Neural crest cell (in vitro differentiated cells): ENCODE measurements at regions not wholly inside any gene's neighbourhood (a gene's known extent, or its start where the extent isn't known, plus 50 kb on each side); places are given as distances from the start of the nearest gene placed in this dataset.

Experiments
- DNase-seq: peaks from one replicate; pipeline ENCODE4 v3.0.0; 2021; ENCODE audit warnings: low read depth, mixed read lengths, low spot score
- H3K27ac Mint-ChIP-seq: one replicate; pipeline ENCODE4 v1.8.0; 2021; ENCODE audit warnings: mild to moderate bottlenecking, mixed read lengths; ENCODE audit not compliant: unreplicated experiment
- H3K27me3 Mint-ChIP-seq: 2 replicates; pipeline ENCODE4 v1.8.0; 2021; ENCODE audit warnings: low read depth, mild to moderate bottlenecking, mixed read lengths
- H3K36me3 Mint-ChIP-seq: 2 replicates; pipeline ENCODE4 v1.8.0; 2021; ENCODE audit warnings: low read depth, mild to moderate bottlenecking, mixed read lengths
- H3K4me1 Mint-ChIP-seq: 2 replicates; pipeline ENCODE4 v1.8.0; 2021; ENCODE audit warnings: mixed read lengths
- H3K4me3 Mint-ChIP-seq: one replicate; pipeline ENCODE4 v1.8.0; 2021; ENCODE audit warnings: mild to moderate bottlenecking, mixed read lengths
- H3K9me3 Mint-ChIP-seq: 2 replicates; pipeline ENCODE4 v1.8.0; 2021; ENCODE audit warnings: mixed read lengths
- TF ChIP-seq, protein P1 (sequence below): fragments of 200-600 bp; sonication (generic); conservative IDR thresholded peaks from 2 replicates; pipeline ENCODE4 v1.5.0; 2021; ENCODE audit warnings: antibody characterized with exemption, mild to moderate bottlenecking

DNA sequence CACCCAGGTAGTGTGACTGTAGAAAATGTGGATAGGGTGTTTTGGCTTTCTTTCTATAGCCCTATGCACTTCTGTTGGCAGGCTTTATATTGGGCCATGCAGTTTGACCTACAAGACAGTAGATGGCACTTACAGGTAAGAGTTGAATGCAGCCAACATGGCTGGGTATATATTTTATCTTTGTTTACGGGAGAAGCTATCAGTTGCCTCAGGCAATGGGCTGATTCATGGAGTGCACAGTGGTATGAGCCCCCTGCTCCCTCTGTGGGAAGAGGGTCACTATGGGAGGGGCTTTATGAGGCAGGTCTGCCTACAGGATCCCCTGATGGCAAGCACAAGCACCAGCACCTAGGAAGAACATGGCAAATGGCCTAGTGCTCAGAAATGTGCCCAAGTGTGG, 301.2 kb upstream of the CDIN1 start:
- TF ChIP-seq, protein P1, sequence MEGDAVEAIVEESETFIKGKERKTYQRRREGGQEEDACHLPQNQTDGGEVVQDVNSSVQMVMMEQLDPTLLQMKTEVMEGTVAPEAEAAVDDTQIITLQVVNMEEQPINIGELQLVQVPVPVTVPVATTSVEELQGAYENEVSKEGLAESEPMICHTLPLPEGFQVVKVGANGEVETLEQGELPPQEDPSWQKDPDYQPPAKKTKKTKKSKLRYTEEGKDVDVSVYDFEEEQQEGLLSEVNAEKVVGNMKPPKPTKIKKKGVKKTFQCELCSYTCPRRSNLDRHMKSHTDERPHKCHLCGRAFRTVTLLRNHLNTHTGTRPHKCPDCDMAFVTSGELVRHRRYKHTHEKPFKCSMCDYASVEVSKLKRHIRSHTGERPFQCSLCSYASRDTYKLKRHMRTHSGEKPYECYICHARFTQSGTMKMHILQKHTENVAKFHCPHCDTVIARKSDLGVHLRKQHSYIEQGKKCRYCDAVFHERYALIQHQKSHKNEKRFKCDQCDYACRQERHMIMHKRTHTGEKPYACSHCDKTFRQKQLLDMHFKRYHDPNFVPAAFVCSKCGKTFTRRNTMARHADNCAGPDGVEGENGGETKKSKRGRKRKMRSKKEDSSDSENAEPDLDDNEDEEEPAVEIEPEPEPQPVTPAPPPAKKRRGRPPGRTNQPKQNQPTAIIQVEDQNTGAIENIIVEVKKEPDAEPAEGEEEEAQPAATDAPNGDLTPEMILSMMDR: no peak
- H3K27me3 Mint-ChIP-seq: no peaks in the 10 kb centered on the region
- no peak overlapping the region for H3K27ac Mint-ChIP-seq
- H3K4me1 Mint-ChIP-seq: no peaks in the 10 kb centered on the region
- H3K36me3 Mint-ChIP-seq: peaks cover 6% of the 10 kb centered on the region
- H3K4me3 Mint-ChIP-seq: no peak overlapping the region
- DNase-seq: no peak
- H3K9me3 Mint-ChIP-seq: peaks cover 18% of the 10 kb centered on the region

DNA sequence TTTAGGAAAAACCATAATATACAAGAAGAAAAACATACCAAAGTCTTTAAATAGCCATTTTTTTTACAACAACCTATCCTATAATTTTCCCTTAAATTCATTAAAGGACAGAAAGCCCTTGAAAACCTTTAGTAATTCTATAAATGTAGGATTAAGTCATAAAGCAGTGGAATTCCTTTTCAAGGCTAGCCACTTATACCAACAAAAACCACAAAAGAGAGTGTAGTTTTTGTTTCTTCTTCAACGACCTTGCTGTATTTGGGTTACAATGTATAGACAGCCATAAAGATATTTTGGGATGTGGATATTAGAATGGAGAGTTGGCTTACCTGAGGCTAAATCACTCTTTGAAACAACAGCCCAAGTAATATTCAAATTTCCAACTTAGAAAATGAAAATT, 296.6 kb upstream of the CDIN1 start:
- Mint-ChIP-seq H3K4me3 (no peak overlapping the region), H3K4me1 (no peaks in the 10 kb centered on the region), H3K27ac (no peak overlapping the region), H3K36me3 (no peaks in the 10 kb centered on the region), H3K27me3 (no peaks in the 10 kb centered on the region), H3K9me3 (peaks cover 5% of the 10 kb centered on the region)
- no peak for DNase-seq
- TF ChIP-seq, protein P1: no peak

DNA sequence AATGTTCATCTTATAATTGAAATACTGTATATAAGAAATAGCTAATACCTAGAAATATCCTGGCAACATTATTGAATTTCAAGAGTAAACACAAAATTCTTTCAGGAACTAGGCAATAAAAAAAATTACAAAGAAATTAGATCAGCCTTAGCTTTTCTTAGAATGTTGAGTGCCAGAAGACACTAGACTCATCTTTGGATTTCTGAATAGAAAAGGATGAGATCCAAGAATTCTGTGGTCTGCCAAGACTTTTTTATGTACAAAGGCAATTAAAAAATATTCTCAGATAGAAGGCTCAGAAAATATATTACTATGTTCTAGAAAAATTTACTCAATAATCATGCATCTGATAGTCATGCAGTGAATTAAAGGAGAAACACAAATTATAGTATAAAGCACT, 294.5 kb upstream of the CDIN1 start:
- Mint-ChIP-seq H3K9me3 (peaks cover 2% of the 10 kb centered on the region), H3K4me3 (no peak overlapping the region), H3K4me1 (no peaks in the 10 kb centered on the region), H3K36me3 (no peaks in the 10 kb centered on the region), H3K27ac (no peak overlapping the region), H3K27me3 (no peaks in the 10 kb centered on the region)
- TF ChIP-seq, protein P1: no peak
- no peak for DNase-seq

DNA sequence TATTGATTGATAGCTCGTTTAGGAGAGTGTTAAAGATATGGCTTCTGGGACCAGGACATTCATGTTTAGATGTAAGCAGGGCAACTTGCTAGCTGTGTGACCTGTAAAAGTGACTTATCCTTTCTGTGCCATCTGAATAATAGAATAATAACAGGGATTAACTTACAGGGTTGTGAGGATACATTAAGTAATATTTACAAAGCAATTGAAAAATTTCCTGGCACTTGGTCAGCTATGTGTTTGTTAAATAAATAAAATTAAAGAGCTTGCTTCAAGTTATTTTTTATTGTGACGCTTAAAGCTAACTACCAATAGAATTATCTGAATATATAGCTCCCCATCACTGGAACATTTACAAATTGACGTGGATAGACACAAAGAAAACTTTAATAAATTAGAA, 287.9 kb upstream of the CDIN1 start:
- no peak for DNase-seq
- H3K9me3 Mint-ChIP-seq: no peaks in the 10 kb centered on the region
- H3K4me1 Mint-ChIP-seq: peaks cover 4% of the 10 kb centered on the region
- TF ChIP-seq, protein P1: no peak
- peaks cover 16% of the 10 kb centered on the region for H3K27me3 Mint-ChIP-seq
- no peak overlapping the region for H3K4me3 Mint-ChIP-seq
- H3K27ac Mint-ChIP-seq: no peak overlapping the region
- no peaks in the 10 kb centered on the region for H3K36me3 Mint-ChIP-seq

DNA sequence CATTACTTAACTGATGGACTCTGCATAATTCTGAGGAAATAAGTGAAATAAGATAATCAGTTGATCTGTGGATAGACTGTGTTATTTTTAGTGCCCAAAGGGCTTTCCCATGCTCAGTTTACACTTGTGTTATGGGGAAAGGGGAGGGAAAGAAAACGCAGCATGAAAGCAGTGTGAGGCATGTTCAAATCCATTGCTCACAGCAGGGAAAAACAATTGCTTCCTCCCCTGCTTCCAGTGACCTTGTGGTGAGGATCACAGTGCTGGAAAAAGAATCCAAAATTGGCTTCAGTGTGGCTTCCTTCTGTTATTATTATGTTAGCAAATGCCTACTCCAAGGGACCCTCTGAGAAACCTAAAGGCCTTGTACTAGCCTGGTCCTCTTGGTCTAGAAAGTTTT, 285.1 kb upstream of the CDIN1 start:
- Mint-ChIP-seq H3K4me1 (peaks cover 4% of the 10 kb centered on the region), H3K27ac (no peak overlapping the region), H3K4me3 (no peak overlapping the region), H3K9me3 (no peaks in the 10 kb centered on the region), H3K27me3 (peaks cover 18% of the 10 kb centered on the region), H3K36me3 (no peaks in the 10 kb centered on the region)
- DNase-seq: no peak
- TF ChIP-seq, protein P1: no peak

DNA sequence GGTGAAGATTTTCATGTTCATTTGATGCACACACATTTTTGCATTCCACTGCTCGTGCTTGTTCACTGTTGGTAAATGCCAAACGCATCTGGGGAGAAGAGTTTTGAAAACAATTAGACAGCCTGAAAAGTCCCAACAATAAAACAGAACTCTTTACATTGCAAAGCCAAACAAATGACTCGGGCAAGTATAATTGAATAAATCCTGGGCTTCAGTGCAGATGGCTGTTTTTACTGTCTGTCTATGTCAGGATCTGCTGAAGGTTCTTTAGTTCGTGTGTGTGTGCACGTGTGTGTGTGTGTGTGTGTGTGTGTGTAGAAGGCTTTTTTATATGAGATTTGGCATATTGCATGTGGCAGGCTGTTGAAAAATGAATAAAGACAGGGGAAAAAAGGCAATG, 277.5 kb upstream of the CDIN1 start:
- Mint-ChIP-seq H3K27me3 (peaks cover 4% of the 10 kb centered on the region), H3K9me3 (no peaks in the 10 kb centered on the region), H3K36me3 (no peaks in the 10 kb centered on the region), H3K27ac (no peak overlapping the region), H3K4me1 (peaks cover 19% of the 10 kb centered on the region), H3K4me3 (no peak overlapping the region)
- no peak for DNase-seq
- TF ChIP-seq, protein P1: no peak
